HG02678 (cell line): ENCODE measurements at regions not wholly inside any gene's neighbourhood (a gene's known extent, or its start where the extent isn't known, plus 50 kb on each side); places are given as distances from the start of the nearest gene placed in this dataset.

Experiments used
- ATAC-seq: cut with Tn5 transposase; IDR thresholded peaks from one replicate; pipeline ENCODE4 v1.9.1; 2021; ENCODE audit warnings: mild to moderate bottlenecking, moderate library complexity; ENCODE audit not compliant: unreplicated experiment

DNA sequence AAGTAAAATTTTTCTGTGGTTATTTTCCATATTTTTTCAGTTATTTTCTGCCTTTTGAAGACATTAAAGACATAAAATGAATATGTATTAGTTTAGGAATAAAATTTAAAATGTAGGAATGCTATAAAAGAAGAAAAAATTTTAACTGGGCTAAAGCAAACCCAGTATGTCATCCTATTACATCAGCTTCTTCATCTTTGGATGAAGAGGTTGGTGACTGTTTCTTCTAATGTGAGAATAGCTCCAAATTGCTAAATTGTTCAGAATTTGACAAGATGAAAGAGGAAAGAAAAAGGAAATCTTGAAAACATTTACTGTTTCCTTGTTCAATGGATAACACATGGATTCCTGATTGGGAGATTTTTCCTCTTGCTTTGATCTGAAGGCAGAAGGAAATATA is 52.7 kb upstream of the PZP start:
- ATAC-seq, result no peak

DNA sequence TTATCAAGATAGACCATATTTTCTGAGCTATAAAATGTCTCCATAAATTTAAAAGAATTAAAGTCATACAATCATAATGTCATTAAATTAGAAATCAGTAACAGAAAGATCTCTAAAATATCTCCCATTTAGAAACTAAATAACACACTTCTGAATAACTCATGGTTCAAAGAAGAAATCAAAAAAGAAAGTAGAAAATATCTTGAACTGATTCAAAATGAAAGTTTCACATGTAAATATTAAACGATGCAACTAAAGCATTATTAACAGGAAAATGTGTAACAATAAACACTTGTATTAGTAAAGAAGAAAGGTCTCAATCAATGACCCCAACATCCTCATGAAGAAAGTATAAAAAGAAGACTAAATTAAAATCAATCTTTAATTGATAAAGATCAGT is 50.5 kb upstream of the PZP start:
- no peak for ATAC-seq
